ENCODE measurements at regions not wholly inside any gene's neighbourhood (a gene's known extent, or its start where the extent isn't known, plus 50 kb on each side); places are given as distances from the start of the nearest gene placed in this dataset.
"Not testable (repeated sequence)": the region's sequence is repeated elsewhere in the genome, so short reads cannot be mapped to it uniquely, and the experiment has no call there.

DNA sequence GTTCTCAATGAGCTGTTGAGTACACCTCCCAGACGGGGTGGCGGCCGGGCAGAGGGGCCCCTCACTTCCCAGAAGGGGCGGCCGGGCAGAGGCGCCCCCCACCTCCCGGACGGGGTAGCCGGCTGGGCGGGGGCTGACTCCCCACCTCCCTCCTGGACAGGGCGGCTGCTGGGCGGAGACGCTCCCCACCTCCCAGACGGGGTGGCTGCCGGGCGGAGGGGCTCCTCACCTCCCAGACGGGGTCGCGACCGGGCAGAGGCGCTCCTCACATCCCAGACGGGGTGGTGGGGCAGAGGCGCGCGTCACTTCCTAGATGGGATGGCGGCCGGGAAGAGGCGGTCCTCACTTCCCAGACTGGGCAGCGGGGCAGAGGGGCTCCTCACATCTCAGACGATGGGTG lies 86.5 kb upstream of the STOX2 start:
- TF ChIP-seq, protein P1, sequence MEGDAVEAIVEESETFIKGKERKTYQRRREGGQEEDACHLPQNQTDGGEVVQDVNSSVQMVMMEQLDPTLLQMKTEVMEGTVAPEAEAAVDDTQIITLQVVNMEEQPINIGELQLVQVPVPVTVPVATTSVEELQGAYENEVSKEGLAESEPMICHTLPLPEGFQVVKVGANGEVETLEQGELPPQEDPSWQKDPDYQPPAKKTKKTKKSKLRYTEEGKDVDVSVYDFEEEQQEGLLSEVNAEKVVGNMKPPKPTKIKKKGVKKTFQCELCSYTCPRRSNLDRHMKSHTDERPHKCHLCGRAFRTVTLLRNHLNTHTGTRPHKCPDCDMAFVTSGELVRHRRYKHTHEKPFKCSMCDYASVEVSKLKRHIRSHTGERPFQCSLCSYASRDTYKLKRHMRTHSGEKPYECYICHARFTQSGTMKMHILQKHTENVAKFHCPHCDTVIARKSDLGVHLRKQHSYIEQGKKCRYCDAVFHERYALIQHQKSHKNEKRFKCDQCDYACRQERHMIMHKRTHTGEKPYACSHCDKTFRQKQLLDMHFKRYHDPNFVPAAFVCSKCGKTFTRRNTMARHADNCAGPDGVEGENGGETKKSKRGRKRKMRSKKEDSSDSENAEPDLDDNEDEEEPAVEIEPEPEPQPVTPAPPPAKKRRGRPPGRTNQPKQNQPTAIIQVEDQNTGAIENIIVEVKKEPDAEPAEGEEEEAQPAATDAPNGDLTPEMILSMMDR (IDR thresholded peaks at IDR 0.05) = not testable (repeated sequence)
- TF ChIP-seq EP300 (IDR thresholded peaks at IDR 0.05); POLR2A (IDR thresholded peaks at IDR 0.05; ENCODE audit: low read depth); POLR2AphosphoS5 (IDR thresholded peaks at IDR 0.05): not testable (repeated sequence)
